A549 (cell line): ENCODE measurements at regions not wholly inside any gene's neighbourhood (a gene's known extent, or its start where the extent isn't known, plus 50 kb on each side); places are given as distances from the start of the nearest gene placed in this dataset.

Source experiments
- CEBPB ChIP-seq, 2 experiments: fragments of >200 bp in 1 of 2; sonication (Bioruptor Twin) in 1 of 2; formaldehyde crosslinking in 1 of 2; IDR thresholded peaks; 2 replicates each; pipeline ENCODE4 v1.6.1; 2012 to 2016
- NR3C1 ChIP-seq: fragments of >200 bp; sonication (Bioruptor Twin); formaldehyde crosslinking; IDR thresholded peaks from 3 replicates; pipeline ENCODE4 v1.6.1; 2017
- RAD21 ChIP-seq, 2 experiments: fragments of >200 bp in 1 of 2; sonication (Bioruptor Twin) in 1 of 2; formaldehyde crosslinking in 1 of 2; IDR thresholded peaks in 1 of 2; conservative IDR thresholded peaks in 1 of 2; 2 replicates in 1 of 2; 3 replicates in 1 of 2; pipeline ENCODE4 v1.6.1; 2012 to 2018; ENCODE audit warnings: inconsistent platforms in 1 of 2
- TF ChIP-seq, protein P1 (sequence below): fragments of >200 bp; sonication (Bioruptor Twin); formaldehyde crosslinking; IDR thresholded peaks from 3 replicates; pipeline ENCODE4 v1.5.1; 2016
- TF ChIP-seq, protein P2 (sequence below): fragments of 200-600 bp; sonication (generic); IDR thresholded peaks from 2 replicates; pipeline ENCODE4 v1.6.1; 2016; ENCODE audit warnings: antibody characterized with exemption, mild to moderate bottlenecking, moderate library complexity

DNA sequence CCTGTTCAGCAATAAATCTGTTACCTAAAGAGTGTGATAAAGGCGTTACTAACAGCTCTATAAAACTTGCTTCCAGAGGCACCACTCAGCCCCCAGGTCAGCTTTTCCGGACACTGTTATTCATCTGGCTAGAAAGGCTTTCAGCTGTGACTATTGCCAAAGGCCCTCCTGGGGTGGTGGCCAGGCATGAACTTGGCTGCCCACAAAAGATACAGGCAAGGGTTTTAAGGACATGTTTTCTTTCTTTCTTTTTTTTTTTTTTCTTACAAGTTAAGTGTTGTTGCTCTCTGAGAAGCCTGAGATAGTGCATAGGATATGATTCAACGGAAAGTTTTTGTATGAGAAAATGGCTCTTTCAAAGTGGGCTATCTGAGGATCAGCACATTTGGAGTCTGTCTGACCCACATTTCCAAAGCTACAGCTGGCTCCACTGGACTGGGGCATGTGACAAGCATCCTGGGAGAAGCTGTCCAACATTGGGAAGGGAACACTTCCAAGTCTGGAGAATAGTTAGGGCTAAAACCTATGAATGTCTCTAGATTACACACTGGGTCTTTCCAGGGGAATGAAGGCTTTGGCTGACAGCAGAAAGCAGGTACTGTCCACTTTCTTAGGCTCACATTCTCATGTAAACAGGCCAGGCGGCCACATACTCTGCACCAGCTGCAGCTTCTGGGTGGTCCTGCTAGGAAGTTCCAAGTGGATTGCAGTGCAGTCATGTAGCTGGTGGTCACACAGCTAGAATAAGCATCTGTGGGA, 639.7 kb downstream of the LMO4 start:
- no peak for TF ChIP-seq CEBPB (IDR thresholded peaks at IDR 0.05)
- TF ChIP-seq, protein P1, sequence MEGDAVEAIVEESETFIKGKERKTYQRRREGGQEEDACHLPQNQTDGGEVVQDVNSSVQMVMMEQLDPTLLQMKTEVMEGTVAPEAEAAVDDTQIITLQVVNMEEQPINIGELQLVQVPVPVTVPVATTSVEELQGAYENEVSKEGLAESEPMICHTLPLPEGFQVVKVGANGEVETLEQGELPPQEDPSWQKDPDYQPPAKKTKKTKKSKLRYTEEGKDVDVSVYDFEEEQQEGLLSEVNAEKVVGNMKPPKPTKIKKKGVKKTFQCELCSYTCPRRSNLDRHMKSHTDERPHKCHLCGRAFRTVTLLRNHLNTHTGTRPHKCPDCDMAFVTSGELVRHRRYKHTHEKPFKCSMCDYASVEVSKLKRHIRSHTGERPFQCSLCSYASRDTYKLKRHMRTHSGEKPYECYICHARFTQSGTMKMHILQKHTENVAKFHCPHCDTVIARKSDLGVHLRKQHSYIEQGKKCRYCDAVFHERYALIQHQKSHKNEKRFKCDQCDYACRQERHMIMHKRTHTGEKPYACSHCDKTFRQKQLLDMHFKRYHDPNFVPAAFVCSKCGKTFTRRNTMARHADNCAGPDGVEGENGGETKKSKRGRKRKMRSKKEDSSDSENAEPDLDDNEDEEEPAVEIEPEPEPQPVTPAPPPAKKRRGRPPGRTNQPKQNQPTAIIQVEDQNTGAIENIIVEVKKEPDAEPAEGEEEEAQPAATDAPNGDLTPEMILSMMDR: no peak
- no peak for TF ChIP-seq NR3C1
- no peak for TF ChIP-seq RAD21 (conservative IDR thresholded peaks at IDR 0.05 in 1 of 2, IDR thresholded peaks at IDR 0.05 in 1 of 2)
- TF ChIP-seq, protein P2, sequence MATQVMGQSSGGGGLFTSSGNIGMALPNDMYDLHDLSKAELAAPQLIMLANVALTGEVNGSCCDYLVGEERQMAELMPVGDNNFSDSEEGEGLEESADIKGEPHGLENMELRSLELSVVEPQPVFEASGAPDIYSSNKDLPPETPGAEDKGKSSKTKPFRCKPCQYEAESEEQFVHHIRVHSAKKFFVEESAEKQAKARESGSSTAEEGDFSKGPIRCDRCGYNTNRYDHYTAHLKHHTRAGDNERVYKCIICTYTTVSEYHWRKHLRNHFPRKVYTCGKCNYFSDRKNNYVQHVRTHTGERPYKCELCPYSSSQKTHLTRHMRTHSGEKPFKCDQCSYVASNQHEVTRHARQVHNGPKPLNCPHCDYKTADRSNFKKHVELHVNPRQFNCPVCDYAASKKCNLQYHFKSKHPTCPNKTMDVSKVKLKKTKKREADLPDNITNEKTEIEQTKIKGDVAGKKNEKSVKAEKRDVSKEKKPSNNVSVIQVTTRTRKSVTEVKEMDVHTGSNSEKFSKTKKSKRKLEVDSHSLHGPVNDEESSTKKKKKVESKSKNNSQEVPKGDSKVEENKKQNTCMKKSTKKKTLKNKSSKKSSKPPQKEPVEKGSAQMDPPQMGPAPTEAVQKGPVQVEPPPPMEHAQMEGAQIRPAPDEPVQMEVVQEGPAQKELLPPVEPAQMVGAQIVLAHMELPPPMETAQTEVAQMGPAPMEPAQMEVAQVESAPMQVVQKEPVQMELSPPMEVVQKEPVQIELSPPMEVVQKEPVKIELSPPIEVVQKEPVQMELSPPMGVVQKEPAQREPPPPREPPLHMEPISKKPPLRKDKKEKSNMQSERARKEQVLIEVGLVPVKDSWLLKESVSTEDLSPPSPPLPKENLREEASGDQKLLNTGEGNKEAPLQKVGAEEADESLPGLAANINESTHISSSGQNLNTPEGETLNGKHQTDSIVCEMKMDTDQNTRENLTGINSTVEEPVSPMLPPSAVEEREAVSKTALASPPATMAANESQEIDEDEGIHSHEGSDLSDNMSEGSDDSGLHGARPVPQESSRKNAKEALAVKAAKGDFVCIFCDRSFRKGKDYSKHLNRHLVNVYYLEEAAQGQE: no peak
